ENCODE measurements at regions not wholly inside any gene's neighbourhood (a gene's known extent, or its start where the extent isn't known, plus 50 kb on each side); places are given as distances from the start of the nearest gene placed in this dataset.

- TF ChIP-seq CTCF (IDR thresholded peaks at IDR 0.05) = no peak
- no peak for TF ChIP-seq POLR2A (IDR thresholded peaks at IDR 0.05)
Measured at GRCh38 chr6:76992553-76992952, 470.7 kb downstream of the HTR1B start.

Measured in Peyer's patch (tissue), 4 donors.